ENCODE measurements at regions not wholly inside any gene's neighbourhood (a gene's known extent, or its start where the extent isn't known, plus 50 kb on each side); places are given as distances from the start of the nearest gene placed in this dataset.

GRCh38 chr10:123299598-123299997 lies 145.4 kb downstream of the BUB3 start:
- no TSS peak for BruUV-seq (replicated peaks)
- dilution Hi-C loops (cut with MboI; ENCODE audit: extremely low pct_ligation_motif_present, low sequenced_read_pairs) (no loop called here), intact Hi-C loops (cut with micrococcal nuclease) (no loop called here)
- Histone ChIP-seq H3K27me3 (ENCODE audit: control insufficient read depth in 2 of 2, insufficient read depth in 2 of 2, low read length in 2 of 2) (no peaks in the 10 kb centered on the region), H3K4me1 (ENCODE audit: control insufficient read depth, extremely low read depth, insufficient read depth, low read length) (no peaks in the 10 kb centered on the region), H3K36me3 (ENCODE audit: control insufficient read depth in 2 of 2, extremely low read depth in 1 of 2, insufficient read depth in 2 of 2, low read length in 2 of 2) (no peaks in the 10 kb centered on the region), H3K79me2 (ENCODE audit: control insufficient read depth, insufficient read depth, low read length) (no peaks in the 10 kb centered on the region), H4K20me1 (replicated peaks; ENCODE audit: control insufficient read depth, extremely low read depth, insufficient read depth, low read length) (no peaks in the 10 kb centered on the region), H3K9me1 (replicated peaks; ENCODE audit: control insufficient read depth, extremely low read depth, insufficient read depth, low read length) (no peaks in the 10 kb centered on the region), H2AFZ (ENCODE audit: low read depth, low read length) (no peak overlapping the region), H3K4me3 (replicated peaks in 1 of 3; ENCODE audit: insufficient read depth in 1 of 3, low read depth in 1 of 3, low read length in 3 of 3) (no peak overlapping the region), H3K9ac (replicated peaks; ENCODE audit: extremely low read depth, insufficient read depth, low read length) (no peak overlapping the region), H3K9me3 (replicated peaks; ENCODE audit: control insufficient read depth, insufficient read depth, low read length) (no peaks in the 10 kb centered on the region), H3K4me2 (ENCODE audit: insufficient read depth, low read length) (no peak overlapping the region), H3K27ac (ENCODE audit: insufficient read depth, low read depth, low read length) (no peak overlapping the region)
- DNase-seq (ENCODE audit: low read depth, low spot score) = no peak
- CTCF ChIA-PET = interaction anchor here (1.4 kb wide), 1 partner anchor 166 kb away, joined by 3 read pairs; no protein-coding TSS in a partner anchor
- TF ChIP-seq POLR2A (IDR thresholded peaks at IDR 0.05; ENCODE audit: low read depth, low read length) (no peak), FOS (IDR thresholded peaks at IDR 0.05; ENCODE audit: borderline replicate concordance, insufficient read depth, low read length) (no peak), EZH2 (IDR thresholded peaks at IDR 0.05; ENCODE audit: borderline replicate concordance, low read depth, low read length, severe bottlenecking) (no peak), GATA2 (IDR thresholded peaks at IDR 0.05; ENCODE audit: insufficient read depth, insufficient read length, low read depth, low read length) (no peak), CTCF (IDR thresholded peaks at IDR 0.05; ENCODE audit: extremely low read depth in 1 of 2, insufficient read depth in 1 of 2, low read depth in 1 of 2, low read length in 2 of 2) (no peak), POLR2AphosphoS5 (IDR thresholded peaks at IDR 0.05; ENCODE audit: insufficient read depth, low read depth, low read length) (no peak)
- POLR2A ChIA-PET = no interaction called here
- no peak for FAIRE-seq
